GM21529 (cell line): ENCODE measurements at regions not wholly inside any gene's neighbourhood (a gene's known extent, or its start where the extent isn't known, plus 50 kb on each side); places are given as distances from the start of the nearest gene placed in this dataset.

Experiments used
- ATAC-seq: cut with Tn5 transposase; IDR thresholded peaks from one replicate; pipeline ENCODE4 v1.9.1; 2021; ENCODE audit not compliant: unreplicated experiment

GRCh38 chr10:120982507-120982906, 131.3 kb downstream of the WDR11 start:
- ATAC-seq = no peak

- ATAC-seq = no peak
These were observed 132.6 kb downstream of the WDR11 start for GRCh38 chr10:120983721-120984120.

GRCh38 chr10:120984221-120984620, 133.1 kb downstream of the WDR11 start:
- no peak for ATAC-seq

GRCh38 chr10:120987359-120987758, 136.2 kb downstream of the WDR11 start:
- ATAC-seq = no peak

- no peak for ATAC-seq
These were observed 137.6 kb downstream of the WDR11 start for GRCh38 chr10:120988751-120989150.

- no peak for ATAC-seq
These were observed 138.1 kb downstream of the WDR11 start for GRCh38 chr10:120989279-120989678.

GRCh38 chr10:120989996-120990598, 138.9 kb downstream of the WDR11 start:
- ATAC-seq = no peak

- no peak for ATAC-seq
These were observed 139.7 kb downstream of the WDR11 start for GRCh38 chr10:120990831-120991230.

GRCh38 chr10:120993089-120993488, 141.9 kb downstream of the WDR11 start:
- no peak for ATAC-seq

GRCh38 chr10:120995768-120996167, 144.6 kb downstream of the WDR11 start:
- ATAC-seq = no peak

GRCh38 chr10:120996456-120997034, 145.4 kb downstream of the WDR11 start:
- ATAC-seq = no peak

- no peak for ATAC-seq
These were observed 146.2 kb downstream of the WDR11 start for GRCh38 chr10:120997313-120997712.

- no peak for ATAC-seq
These were observed 146.6 kb downstream of the WDR11 start for GRCh38 chr10:120997756-120998155.

GRCh38 chr10:120998251-120998650, 147.1 kb downstream of the WDR11 start:
- no peak for ATAC-seq

GRCh38 chr10:120998782-120999285, 147.7 kb downstream of the WDR11 start:
- no peak for ATAC-seq

- ATAC-seq = no peak
These were observed 148.7 kb downstream of the WDR11 start for GRCh38 chr10:120999868-121000267.

GRCh38 chr10:121002586-121003205, 151.5 kb downstream of the WDR11 start:
- no peak for ATAC-seq

- no peak for ATAC-seq
These were observed 154.9 kb downstream of the WDR11 start for GRCh38 chr10:121005948-121006587.

GRCh38 chr10:121007264-121007663, 156.1 kb downstream of the WDR11 start:
- no peak for ATAC-seq

- ATAC-seq = no peak
These were observed 164.8 kb downstream of the WDR11 start for GRCh38 chr10:121015916-121016315.

- ATAC-seq = no peak
These were observed 173.9 kb downstream of the WDR11 start for GRCh38 chr10:121024905-121025584.
